ENCODE measurements at regions not wholly inside any gene's neighbourhood (a gene's known extent, or its start where the extent isn't known, plus 50 kb on each side); places are given as distances from the start of the nearest gene placed in this dataset.

GRCh38 chr10:107856047-107856315 is 691.5 kb upstream of the SORCS1 start:
- DNase-seq (ENCODE audit: low read depth): no peak

GRCh38 chr10:107855301-107856046 is 691.0 kb upstream of the SORCS1 start:
- no peak overlapping the region for H3K4me3 ChIP-seq (ENCODE audit: low read depth, low read length)
- TF ChIP-seq CTCF (IDR thresholded peaks at IDR 0.05; ENCODE audit: insufficient read depth, low read depth, low read length): no peak

More at GRCh38 chr10:107856047-107856315, 691.5 kb upstream of the SORCS1 start:
- H3K4me3 ChIP-seq (ENCODE audit: low read depth, low read length): no peak overlapping the region
- TF ChIP-seq CTCF (IDR thresholded peaks at IDR 0.05; ENCODE audit: insufficient read depth, low read depth, low read length): no peak

GRCh38 chr10:107848726-107849360 is 684.3 kb upstream of the SORCS1 start:
- H3K4me3 ChIP-seq (ENCODE audit: low read depth, low read length): no peak overlapping the region
- no peak for TF ChIP-seq CTCF (IDR thresholded peaks at IDR 0.05; ENCODE audit: insufficient read depth, low read depth, low read length)
- no peak for DNase-seq (ENCODE audit: low read depth)

More at GRCh38 chr10:107855301-107856046, 691.0 kb upstream of the SORCS1 start:
- no peak for DNase-seq (ENCODE audit: low read depth)

GRCh38 chr10:107847620-107848019 is 683.1 kb upstream of the SORCS1 start:
- H3K4me3 ChIP-seq (ENCODE audit: low read depth, low read length): no peak overlapping the region
- no peak for TF ChIP-seq CTCF (IDR thresholded peaks at IDR 0.05; ENCODE audit: insufficient read depth, low read depth, low read length)
- DNase-seq (ENCODE audit: low read depth): no peak

GRCh38 chr10:107834706-107835105 is 670.2 kb upstream of the SORCS1 start:
- TF ChIP-seq CTCF (IDR thresholded peaks at IDR 0.05; ENCODE audit: insufficient read depth, low read depth, low read length): no peak
- no peak overlapping the region for H3K4me3 ChIP-seq (ENCODE audit: low read depth, low read length)
- no peak for DNase-seq (ENCODE audit: low read depth)

- no peak overlapping the region for H3K4me3 ChIP-seq (ENCODE audit: low read depth, low read length)
- no peak for TF ChIP-seq CTCF (IDR thresholded peaks at IDR 0.05; ENCODE audit: insufficient read depth, low read depth, low read length)
- DNase-seq (ENCODE audit: low read depth): no peak
Measured at GRCh38 chr10:107831772-107832171, 667.3 kb upstream of the SORCS1 start.

Data from fibroblast of villous mesenchyme (primary cell).